ENCODE measurements at regions not wholly inside any gene's neighbourhood (a gene's known extent, or its start where the extent isn't known, plus 50 kb on each side); places are given as distances from the start of the nearest gene placed in this dataset.

DNA sequence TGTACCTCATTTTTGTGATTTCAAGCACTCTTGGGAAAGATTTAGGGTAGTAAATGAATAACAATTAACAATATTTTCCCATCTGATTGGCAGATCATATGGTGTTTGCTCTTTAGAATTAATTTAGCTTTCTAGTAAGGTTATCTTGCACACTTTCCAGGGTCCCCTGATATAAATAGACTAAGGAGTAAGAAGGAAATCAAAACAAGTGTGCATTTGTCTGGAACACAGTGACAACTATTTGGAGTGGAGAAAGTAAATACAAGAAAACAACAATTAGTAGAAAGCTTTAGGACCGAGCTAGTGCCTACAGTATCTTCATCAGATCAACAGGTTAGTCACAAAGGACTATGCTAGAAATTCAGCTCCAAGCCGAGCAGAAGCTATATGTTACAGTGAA, 429.5 kb downstream of the COG6 start:
- DNase-seq = no peak

DNA sequence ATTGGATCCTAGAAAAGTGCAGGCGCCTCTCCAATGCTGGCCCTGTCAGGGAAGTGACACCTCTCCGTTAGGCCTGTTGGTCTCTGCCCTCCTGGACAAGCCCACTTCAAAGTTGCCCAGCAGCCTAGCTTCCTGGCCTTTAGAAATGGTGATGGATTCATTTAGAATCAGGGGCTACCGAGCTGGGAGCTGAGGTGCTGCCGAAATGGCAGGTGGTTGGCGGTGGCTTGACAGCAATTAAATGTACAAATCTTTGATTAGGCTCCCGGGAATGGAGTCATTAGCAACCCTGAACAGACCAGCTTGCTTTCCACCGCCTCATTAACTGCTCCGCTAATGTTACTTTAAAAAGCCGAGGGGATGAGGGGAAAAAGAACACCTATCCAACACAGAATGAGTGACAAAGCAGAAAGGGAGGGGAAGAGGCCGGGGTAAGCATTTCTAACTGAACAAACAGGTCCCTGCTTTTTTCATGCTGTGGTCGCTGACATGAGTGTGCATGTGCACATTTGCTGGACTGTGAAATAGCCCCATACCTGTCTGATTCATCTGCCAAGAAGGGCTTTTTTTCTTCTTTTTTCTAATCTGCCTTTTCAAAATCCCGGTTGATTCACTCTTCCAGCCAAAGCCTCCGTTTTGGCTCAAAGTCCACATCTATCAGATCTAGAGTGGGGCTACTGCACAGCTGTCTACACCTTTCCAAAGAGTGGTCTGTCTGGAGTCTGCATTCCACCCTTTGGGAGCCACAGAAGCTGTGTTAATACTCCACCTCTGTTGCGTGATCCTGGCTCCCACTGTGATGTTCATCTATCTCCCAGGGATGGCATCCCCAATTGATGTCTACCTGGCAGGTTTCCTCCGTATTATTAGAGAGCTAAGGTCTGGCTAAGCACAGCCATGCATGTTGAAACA, 431.9 kb downstream of the COG6 start:
- DNase-seq = no peak

DNA sequence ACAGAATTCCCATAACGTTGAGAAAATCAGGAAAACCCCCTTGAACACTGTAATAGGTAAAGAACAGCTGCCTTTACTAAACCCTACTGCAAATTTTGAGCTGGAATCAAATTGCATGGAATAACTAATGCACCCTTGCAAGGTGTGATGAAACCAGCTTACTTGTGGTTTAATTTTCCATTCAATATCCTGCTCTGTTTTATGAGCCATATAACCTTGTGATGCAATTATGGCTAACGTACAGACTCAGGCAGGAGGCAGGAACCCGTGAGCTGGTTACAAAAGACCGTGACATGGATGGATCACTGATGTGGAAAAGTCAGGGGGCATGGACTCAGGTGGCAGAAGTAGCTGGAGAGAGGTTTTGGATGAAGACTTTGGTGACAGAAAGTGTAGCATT, 438.6 kb downstream of the COG6 start:
- DNase-seq = no peak

DNA sequence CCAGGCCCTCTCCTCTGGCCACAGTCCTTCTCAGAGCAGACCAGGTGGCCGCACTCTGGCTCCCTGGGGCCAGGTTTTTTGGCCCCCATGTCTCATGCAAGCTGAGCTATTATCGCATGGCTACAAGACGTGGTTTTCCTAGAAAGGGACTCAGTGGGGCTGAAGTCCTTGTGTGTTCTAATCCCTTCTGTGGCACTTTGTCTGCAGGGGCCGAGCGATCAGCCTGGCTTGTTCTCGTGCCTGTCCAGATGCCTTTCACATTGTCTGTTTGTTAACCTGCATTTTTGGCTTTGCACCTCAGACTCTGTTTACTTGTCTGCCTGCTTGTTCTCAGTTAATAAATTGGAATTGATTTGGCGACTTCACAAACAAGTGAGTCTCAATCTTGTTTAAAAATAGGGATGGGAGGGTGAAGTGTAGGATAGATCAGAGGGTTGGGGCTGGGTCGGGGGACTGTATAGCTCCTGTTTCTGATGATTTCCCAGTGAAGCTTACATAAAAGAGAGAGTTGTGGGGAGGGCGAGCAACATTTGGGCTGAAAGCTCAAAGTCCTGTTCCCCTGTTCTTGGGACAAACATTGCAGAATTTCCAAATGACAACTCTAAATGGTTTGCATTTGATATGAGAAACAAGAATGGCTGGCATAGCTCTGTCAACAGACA, 440.4 kb downstream of the COG6 start:
- no peak for DNase-seq

DNA sequence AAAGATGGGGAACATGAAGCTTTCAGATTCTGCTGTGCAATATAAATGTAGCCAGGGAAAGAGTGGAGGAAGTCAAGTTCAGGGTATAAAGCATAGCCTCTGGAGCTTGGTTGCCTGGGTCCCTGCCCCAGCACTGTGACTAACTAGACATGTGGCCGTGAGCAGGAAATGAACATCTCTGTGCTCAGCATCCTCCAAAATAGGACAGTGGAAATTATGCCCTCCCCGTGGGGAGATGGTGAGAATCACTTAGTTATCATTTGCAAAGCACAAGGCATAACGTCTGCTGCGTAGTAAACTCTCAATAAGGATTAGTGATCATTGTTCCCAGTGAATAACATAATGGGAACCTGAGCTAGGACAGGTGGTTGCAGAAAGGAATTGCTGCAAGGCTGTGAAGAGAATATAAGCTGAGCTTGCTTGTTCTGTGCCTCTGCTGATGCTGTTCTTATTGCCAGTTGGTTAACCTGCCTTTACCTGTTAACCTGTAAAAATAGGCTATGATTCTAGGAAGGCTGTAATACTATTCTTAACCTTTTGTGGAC, 441.0 kb downstream of the COG6 start:
- DNase-seq = no peak

DNA sequence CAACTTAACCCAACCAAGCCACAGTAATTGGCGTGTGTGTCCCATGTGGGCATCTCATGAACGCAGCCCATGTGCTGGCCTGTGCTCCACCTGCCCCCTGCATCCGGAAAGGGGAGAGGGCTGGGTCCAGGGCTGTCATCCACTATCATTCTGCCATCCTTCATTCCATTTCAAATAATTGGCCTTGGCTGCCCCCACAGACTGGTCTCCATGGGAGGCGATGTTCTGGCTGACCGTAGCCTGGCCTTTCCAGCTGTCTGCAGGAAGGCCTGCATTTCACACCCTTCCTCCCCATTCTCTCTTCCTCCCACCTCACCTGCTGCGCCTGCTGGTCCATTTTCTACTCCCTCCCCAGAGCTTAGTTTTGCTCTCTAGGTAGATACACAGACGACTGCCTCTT, 442.8 kb downstream of the COG6 start:
- DNase-seq = no peak

DNA sequence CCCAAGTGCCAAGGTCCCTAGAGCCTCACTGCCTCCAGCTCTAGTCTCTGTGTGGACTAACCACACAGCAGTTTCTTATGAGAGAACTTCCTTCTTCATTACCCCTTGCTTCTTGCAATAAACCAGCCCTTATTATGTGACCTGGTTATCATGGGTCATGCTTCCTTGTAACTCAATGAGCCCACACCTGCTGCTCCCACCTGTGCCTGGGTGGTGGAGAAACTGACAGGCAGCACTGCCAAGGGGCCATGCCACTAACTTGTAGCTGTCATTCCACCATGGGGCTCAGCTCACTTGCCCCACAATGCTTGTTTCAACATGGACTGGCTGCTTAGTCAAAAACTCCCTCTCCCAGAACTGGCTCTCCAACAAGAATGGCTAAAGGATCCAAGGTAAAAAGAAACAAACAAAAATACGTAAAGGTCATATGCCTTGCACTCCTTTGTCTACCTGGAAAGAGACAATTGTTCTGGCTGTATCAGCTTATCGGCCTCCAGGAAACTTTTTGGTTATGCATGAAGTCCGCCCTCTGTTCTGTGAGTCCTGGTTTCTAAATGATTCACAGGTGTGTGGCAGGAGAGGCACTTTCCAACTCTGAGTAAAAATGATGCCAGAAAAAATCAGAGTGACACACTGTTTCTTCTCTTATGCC, 446.4 kb downstream of the COG6 start:
- no peak for DNase-seq

DNA sequence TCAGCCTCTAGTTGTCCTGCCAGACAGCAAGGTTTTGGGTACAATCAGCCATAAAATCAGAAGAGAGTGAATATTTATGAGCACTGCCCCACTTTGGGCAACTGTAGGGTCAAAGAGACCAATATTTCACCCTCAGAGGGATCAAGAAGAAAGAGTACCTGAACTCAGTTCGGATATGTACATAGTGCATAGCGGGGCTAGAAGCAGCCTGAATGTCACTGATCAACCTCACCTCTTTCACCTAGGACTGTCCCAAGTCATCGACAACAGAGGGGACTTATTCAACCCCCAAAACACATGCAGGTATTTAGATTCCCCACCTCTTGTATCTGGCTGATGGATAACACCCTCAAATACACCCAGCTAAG, 446.9 kb downstream of the COG6 start:
- no peak for DNase-seq

DNA sequence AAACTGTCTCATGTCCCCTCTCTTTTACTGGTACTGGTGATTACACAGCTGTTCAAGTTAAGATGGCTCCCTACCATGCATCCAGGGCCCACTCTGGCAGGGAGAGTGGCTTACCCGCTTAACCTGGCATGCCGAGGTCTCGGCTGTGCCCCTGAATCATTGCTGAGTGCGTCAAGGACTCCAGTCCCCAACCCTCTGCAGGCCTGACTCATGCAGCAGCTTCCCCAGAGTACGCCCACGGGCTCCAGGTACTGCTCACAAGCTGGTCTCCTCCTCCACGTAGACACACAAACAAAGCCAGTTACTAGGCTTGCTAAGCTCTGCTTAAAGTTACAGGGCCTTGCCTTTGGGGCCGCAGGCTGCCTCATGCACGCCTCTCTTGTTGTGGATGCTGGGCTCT, 447.4 kb downstream of the COG6 start:
- no peak for DNase-seq

DNA sequence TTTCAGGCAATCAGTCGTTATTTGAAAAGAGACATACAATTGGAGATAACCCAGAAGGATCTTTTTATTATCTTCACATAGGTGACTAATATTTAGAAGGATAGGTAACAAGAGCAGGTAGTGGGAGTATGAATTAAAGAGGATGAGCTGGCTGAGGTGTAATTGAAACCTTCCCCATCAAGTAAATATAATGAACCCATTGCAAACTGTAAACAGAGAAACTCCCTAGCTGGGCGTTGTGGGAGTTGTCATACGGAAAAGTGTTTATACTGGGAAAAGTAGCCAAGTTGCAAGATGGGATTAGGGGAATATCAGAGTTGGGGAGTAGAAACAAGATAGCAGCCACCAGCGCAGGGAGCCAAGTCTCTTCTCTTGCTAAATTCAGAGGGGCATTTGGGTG, 448.4 kb downstream of the COG6 start:
- no peak for DNase-seq

DNA sequence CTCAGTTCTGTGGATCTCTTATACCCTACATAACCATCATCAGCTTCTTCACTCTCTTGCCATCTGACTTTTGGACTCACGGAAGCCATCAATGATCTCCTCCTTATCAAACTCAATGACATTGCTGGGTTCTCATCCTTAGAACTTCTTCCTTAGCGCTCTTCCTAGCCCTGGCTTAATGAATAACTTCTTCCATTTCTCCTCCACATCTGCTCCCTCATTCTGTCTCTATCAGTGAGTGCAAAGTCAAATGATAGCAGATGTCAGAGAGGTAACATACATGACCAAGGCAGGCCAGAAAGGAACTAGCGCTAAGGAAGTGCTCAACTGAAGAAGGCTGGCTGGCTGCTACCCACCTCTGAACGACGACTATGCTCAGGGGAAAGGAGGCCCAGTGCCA, 449.8 kb downstream of the COG6 start:
- no peak for DNase-seq

DNA sequence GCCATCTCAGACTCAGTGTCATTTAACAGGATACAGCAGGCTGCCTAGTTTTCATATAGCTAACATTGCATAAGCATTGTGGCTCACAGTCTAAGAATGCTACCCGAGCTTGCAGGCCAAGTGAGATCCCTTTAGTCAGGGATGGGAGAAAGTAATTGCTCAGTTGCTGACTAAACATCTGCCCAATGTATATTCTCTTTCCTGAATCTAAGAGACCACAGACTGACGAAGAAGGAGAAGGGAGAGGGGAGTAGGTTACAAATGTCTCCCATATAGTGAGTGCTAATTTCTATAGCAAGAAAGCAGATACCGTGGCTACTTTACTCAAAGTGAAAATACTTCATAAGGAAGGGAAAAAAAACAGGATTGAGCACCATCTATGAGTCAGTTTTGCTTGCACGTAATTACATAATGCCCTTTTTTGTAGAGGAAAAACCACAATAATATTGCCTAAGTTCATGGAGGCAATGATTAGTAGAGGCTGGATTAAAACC, 453.9 kb downstream of the COG6 start:
- no peak for DNase-seq

DNA sequence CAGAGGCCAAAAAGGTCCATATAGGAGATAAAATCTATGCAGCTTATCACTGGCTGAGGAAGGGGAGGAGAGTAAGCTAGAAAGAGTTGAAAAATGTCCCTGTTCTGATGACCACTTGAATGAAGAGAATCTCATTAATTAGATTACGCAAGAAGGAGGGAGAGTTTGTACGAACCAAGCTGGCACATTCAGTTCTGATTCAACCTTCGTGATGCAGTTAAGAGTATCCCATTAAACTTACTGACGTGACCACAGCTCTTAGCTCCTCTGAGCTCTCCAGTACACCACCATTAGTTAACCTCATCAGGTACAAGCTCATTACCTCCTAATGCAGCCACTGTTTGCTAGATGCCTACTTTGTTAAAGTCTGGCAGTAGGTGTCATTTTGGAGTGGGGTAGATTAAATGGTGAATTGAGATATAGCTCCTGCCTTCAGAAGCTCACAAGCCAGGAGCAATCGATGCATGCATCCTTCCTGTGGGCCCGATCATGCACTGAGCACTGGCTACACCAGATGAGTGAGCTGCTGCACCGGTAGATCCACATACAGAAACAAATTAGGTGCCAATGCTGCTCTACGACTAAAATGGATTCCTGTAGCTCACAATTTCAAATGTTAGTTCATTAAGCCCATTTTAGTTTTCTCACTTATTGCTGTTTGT, 458.3 kb downstream of the COG6 start:
- DNase-seq = no peak

DNA sequence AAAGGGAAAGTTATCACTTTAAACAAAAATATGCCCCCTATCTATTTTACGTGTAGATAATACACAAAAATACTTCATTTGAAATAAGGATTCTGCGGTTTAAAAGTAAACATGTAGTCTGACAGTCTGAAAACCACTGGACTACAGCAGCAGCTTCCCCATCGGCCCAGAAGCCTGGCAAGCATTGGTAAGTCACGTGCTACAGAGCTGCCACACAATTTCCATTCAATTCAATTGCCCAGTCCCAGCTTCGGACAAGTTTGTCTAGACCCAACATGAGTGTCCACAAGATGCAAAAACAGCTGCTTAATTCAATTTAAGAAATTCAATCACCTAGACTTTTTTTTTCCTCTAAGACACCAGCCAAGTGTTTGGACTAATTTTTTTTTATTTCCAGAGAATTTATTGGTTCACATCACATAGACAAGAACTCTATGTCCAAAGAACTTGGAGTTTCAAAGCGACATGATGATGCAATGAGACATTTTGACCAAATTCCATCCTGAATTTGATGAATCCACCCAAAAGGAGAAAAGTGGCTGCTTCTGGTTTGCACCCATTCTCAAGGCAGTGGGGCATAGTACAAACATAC, 458.9 kb downstream of the COG6 start:
- no peak for DNase-seq

DNA sequence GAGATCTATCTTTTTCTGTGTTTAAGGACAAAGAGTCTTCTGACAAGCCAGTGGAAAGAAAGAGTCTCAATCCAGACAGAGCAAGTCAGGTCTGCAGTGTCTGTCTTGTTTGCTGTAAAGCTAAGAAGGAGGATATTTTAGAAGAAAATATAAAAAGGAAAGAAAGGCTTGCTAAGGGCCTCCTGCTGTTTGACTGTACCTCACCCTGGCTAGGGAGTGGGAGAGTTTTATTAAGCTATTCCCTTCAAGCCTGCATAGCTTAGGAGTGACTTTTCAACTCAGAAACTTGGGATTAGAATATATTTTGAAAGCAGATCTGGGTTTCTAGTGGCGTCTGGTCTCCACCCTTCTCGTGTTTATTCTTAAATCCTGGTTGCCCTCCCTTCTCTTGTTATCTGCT, 460.0 kb downstream of the COG6 start:
- DNase-seq = no peak

DNA sequence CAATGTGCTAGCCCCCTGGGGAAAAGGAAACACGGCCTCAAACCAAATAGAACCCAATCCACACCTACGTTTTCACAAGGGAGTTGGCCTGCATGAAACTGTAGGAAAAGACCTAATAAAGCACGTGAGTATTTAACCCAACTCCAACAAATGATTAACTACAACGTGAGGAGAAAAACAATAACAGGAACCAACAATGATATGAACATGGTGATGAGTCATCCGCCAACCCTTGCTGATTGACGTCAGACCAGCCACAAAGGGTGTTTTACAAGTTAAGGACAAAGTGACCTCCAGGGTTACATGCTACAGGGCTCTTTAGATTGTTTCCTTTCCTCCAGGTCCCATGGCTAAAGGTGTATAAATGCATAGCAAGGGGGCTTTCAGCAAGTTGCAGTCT, 460.5 kb downstream of the COG6 start:
- peak; percentile 21 for DNase-seq

DNA sequence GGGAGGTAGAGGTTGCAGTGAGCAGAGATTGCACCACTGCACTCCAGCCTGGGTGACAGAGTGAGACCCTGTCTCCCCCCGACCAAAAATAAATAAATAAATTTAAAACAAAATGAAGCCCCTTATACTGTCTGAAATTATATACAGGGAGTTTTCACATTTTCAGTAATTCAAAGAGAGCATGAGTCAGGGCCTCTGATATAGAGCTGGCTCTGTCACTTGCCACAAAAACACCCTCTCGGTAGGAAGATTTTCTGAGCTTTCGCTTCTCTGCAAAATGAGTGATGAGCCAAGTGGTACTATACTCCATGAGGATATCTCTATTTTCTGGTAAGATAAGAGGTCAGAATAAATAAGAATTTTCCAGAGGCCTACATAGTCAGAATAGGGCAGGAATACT, 462.9 kb downstream of the COG6 start:
- DNase-seq = no peak

DNA sequence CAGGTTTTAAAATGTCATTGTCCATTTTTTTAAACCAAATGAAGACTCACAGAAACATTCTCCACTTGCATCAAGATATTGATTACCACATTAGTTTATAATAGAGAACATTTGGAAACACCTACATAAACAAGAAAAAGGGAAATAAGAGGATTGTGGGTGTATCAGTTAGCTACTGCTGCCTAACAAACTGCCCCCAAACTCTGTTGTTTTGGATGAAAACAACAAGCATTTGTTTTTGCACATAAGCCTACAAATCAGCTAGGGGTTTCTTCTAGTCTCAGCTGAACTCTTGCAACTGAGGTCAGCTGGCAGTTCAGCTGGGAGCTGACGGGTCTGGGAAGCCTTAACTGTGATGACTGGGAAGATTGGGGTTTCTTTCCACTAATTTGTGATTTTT, 464.4 kb downstream of the COG6 start:
- no peak for DNase-seq

DNA sequence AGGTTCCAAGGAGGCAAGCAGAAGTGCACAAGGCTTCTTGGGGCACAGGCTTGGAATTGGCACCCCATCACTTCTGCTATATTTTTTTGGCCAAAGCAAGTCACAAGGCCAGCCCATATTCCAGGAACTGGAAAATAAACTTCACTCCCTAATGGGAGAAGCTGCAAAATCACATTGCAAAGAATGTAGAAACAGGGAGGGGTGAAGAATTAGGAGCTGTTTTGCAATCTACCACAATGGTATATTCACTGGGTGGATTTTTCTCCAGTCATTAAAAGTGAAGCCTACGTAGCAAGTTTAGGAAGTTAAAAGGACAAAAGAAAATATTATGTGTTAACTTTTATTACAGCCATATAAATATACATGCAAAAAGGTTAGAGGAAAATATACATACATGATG, 464.8 kb downstream of the COG6 start:
- DNase-seq = no peak

DNA sequence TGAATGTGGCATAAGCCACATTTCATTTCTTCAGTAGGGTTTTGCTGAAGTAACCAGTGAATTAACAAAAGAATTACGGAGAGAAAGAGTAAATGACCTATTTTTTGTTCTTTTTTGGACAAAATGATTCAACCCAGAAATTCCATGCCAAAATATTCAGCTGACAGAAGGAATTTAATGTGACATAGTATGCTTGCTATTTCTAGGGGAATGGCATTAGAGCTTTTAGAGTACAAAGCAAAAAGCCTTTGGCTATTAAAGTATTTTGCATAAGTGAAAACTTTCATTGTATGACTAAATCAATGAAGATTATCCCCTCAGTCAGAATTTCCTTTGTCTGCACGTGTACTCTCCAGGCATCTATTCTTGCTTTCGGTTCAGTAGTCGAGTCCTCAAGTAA, 465.3 kb downstream of the COG6 start:
- no peak for DNase-seq

DNA sequence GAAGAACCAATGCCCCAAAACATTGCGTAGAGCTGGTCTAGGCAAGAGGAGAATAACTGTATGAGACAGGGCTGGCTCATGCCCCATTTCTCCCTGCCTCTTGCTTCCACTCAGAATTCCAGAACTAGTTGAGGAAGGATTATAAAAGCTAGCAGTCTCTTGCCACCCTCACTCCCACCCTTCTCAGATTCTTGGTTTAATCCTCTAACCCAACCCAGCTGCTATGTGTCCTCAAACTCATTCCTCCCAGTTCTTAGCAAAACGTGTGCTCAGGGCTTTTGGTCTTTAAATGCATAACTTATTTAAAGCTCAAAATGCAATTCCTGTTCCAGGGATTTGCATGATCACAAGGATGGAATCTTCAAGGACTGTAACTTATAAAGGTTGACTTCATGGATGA, 466.3 kb downstream of the COG6 start:
- DNase-seq = no peak

DNA sequence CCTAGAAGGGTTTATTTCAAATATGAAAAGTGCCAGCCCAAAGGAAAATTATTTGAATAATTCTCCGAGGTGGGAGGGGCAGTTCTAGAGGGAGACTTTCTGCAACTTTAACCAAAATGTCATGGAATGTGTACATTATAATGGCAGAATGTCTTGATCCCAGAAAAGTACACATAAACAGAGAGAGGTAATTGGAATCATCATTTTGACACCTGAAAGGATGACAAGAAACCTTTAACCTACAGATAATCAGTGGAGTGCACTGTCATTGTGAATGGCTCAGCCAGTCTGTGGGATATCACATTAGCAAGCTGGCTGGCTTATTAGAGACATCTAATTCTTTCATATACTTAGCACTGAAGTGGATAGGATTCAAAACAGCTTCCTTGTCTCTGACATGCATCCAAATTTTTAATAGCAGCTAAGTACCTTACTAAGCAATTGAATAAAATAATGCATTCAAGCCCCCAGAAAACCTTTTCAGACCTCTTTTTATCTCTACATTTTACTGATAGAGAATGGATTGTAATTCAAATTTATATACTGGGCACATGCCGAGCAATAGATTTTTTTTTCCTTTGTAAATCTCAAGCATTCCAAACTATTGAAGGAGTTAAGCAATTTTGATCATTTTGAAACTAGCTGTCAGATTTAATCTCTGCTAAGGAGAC, 468.6 kb downstream of the COG6 start:
- no peak for DNase-seq

Data from hematopoietic multipotent progenitor cell treated with erythropoietin and hydrocortisone succinate and interleukin-3 and kit ligand, for 8 days (in vitro differentiated cells).